Effector memory CD4-positive, alpha-beta T cell (primary cell): ENCODE measurements at regions not wholly inside any gene's neighbourhood (a gene's known extent, or its start where the extent isn't known, plus 50 kb on each side); places are given as distances from the start of the nearest gene placed in this dataset.
"Not testable (repeated sequence)": the region's sequence is repeated elsewhere in the genome, so short reads cannot be mapped to it uniquely, and the experiment has no call there.

ENCODE experiments used
- DNase-seq, 3 donors: peaks; one replicate each; pipeline ENCODE4 v3.0.0-alpha.2; 2020
- H3K27ac ChIP-seq: 2 replicates; pipeline ENCODE4 v1.7.0; 2013; ENCODE audit warnings: mild to moderate bottlenecking, low read length, moderate library complexity; ENCODE audit not compliant: insufficient read depth, poor library complexity, severe bottlenecking
- H3K27me3 ChIP-seq: replicated peaks from 2 replicates; pipeline ENCODE4 v1.7.0; 2013; ENCODE audit warnings: mild to moderate bottlenecking, low read length; ENCODE audit not compliant: insufficient read depth, control insufficient read depth, poor library complexity, severe bottlenecking
- H3K36me3 ChIP-seq: 2 replicates; pipeline ENCODE4 v1.7.0; 2013; ENCODE audit warnings: mild to moderate bottlenecking, low read length, moderate library complexity; ENCODE audit not compliant: control insufficient read depth, insufficient read depth
- H3K4me1 ChIP-seq: 2 replicates; pipeline ENCODE4 v1.7.0; 2013; ENCODE audit warnings: low read length, mild to moderate bottlenecking; ENCODE audit not compliant: control insufficient read depth, insufficient read depth, poor library complexity, severe bottlenecking
- H3K4me3 ChIP-seq: 2 replicates; pipeline ENCODE4 v1.7.0; 2013; ENCODE audit warnings: low read length, low read depth, mild to moderate bottlenecking; ENCODE audit not compliant: insufficient read depth, poor library complexity, severe bottlenecking
- H3K9me3 ChIP-seq: 2 replicates; pipeline ENCODE4 v1.7.0; 2013; ENCODE audit warnings: mild to moderate bottlenecking, low read length, moderate library complexity; ENCODE audit not compliant: control insufficient read depth

DNA sequence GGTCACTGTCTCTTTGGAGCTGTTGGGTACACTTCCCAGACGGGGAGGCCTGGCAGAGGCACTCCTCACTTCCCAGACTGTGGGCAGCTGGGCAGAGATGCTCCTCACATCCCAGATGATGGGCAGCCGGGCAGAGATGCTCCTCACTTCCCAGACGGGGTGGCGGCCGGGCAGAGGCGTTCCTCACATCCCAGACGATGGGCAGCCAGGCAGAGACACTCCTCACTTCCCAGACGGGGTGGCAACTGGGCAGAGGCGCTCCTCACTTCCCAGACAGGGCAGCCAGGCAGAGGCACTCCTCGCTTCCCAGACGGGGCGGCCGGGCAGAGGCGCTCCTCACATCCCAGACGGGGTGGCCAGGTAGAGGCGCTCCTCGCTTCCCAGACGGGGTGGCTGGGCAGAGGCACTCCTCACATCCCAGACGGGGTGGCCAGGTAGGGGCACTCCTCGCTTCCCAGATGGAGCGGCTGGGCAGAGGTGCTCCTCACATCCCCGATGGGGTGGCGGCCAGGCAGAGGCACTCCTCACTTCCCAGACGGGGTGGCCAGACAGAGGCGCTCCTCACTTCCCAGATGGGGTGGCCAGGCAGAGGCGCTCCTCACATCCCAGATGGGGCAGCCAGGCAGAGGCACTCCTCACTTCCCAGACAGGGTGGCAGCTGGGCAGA lies 833.1 kb upstream of the RAG2 start:
- not testable (repeated sequence) for H3K27ac ChIP-seq, H3K4me3 ChIP-seq, H3K4me1 ChIP-seq, DNase-seq, H3K36me3 ChIP-seq, H3K27me3 ChIP-seq, H3K9me3 ChIP-seq

DNA sequence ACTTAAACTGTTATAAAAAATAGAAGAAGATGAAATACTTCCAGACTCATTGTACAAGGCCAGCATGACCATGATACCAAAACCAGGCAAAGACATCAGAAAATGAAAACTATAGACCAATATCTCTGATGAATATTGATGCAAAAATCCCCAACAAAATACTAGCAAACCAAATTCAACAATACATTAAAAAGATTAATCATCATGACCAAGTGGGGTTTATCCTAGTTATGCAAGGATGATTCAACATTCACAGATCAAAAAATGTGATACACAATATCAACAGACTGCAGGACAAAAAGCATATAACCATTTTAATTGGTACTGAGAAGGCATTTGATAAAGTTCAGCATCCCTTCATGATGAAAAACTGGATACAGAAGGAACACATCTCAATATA lies 824.5 kb upstream of the RAG2 start:
- H3K4me3 ChIP-seq = no peak overlapping the region
- H3K36me3 ChIP-seq = no peaks in the 10 kb centered on the region
- no peak for DNase-seq

GRCh38 chr11:37411289-37411688 lies 813.3 kb upstream of the RAG2 start:
- Histone ChIP-seq H3K27me3 (no peaks in the 10 kb centered on the region), H3K27ac (no peak overlapping the region), H3K9me3 (no peaks in the 10 kb centered on the region), H3K4me3 (no peak overlapping the region), H3K36me3 (no peaks in the 10 kb centered on the region), H3K4me1 (no peaks in the 10 kb centered on the region)
- DNase-seq = no peak

More for the DNA sequence above, 824.5 kb upstream of the RAG2 start:
- H3K27me3 ChIP-seq = no peaks in the 10 kb centered on the region
- no peaks in the 10 kb centered on the region for H3K4me1 ChIP-seq
- no peak overlapping the region for H3K27ac ChIP-seq
- no peaks in the 10 kb centered on the region for H3K9me3 ChIP-seq

GRCh38 chr11:37409124-37409523 lies 811.1 kb upstream of the RAG2 start:
- H3K27ac ChIP-seq = no peak overlapping the region
- no peaks in the 10 kb centered on the region for H3K36me3 ChIP-seq
- H3K4me1 ChIP-seq = no peaks in the 10 kb centered on the region
- H3K9me3 ChIP-seq = no peaks in the 10 kb centered on the region
- no peak overlapping the region for H3K4me3 ChIP-seq
- no peaks in the 10 kb centered on the region for H3K27me3 ChIP-seq
- DNase-seq = no peak

DNA sequence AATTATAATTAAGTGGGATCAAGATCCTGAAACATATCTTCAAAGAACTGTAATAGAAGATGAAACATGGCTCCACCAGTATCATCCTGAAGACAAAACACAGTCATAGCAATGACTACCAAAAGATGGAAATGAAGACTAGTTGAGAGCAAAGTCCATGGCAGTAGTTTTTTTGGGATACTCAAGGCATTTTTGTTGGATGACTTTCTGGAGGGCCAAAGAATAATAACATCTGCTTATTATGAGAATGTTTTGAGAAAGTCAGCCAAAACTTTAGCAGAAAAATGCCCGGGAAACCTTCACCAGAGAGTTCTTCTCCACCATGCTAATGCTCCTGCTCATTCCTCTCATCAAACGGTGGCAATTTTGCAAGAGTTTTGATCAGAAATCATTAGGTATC lies 809.4 kb upstream of the RAG2 start:
- no peaks in the 10 kb centered on the region for H3K36me3 ChIP-seq
- H3K27me3 ChIP-seq = no peaks in the 10 kb centered on the region
- no peak overlapping the region for H3K4me3 ChIP-seq
- H3K9me3 ChIP-seq = peaks cover 2% of the 10 kb centered on the region
- no peaks in the 10 kb centered on the region for H3K4me1 ChIP-seq
- no peak for DNase-seq
- no peak overlapping the region for H3K27ac ChIP-seq

- no peak overlapping the region for H3K27ac ChIP-seq
- peaks cover 7% of the 10 kb centered on the region for H3K9me3 ChIP-seq
- H3K4me1 ChIP-seq = no peaks in the 10 kb centered on the region
- H3K36me3 ChIP-seq = no peaks in the 10 kb centered on the region
- no peak for DNase-seq
- no peak overlapping the region for H3K4me3 ChIP-seq
- H3K27me3 ChIP-seq = no peaks in the 10 kb centered on the region
Measured at GRCh38 chr11:37406651-37407050, 808.6 kb upstream of the RAG2 start.

- Histone ChIP-seq H3K27ac (no peak overlapping the region), H3K4me3 (no peak overlapping the region), H3K27me3 (no peaks in the 10 kb centered on the region), H3K36me3 (no peaks in the 10 kb centered on the region), H3K4me1 (no peaks in the 10 kb centered on the region), H3K9me3 (peaks cover 7% of the 10 kb centered on the region)
- DNase-seq = no peak
Measured at GRCh38 chr11:37404231-37404630, 806.2 kb upstream of the RAG2 start.

DNA sequence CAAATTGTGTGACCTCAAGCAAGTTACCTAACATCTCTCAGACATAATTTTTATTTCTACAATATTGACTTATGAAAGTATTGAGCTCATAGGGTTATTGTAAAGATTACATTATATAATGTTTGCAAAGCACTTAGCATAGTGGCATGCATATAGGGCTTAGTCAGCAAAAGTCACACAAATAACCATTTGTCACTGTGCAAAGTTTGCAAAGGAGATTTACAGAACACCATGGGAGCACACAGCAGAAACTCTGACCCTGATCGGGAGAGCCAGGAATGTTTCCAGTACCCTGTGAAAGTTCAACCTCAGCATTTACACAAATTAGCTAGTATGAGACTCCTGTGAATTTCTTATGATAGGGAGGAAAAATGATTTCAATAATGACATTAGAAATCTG lies 804.6 kb upstream of the RAG2 start:
- Histone ChIP-seq H3K27ac (no peak overlapping the region), H3K36me3 (no peaks in the 10 kb centered on the region), H3K9me3 (peaks cover 7% of the 10 kb centered on the region), H3K27me3 (no peaks in the 10 kb centered on the region), H3K4me3 (no peak overlapping the region), H3K4me1 (no peaks in the 10 kb centered on the region)
- DNase-seq = no peak

GRCh38 chr11:37394236-37394870 lies 796.3 kb upstream of the RAG2 start:
- Histone ChIP-seq H3K4me1 (no peaks in the 10 kb centered on the region), H3K27ac (no peak overlapping the region), H3K27me3 (no peaks in the 10 kb centered on the region), H3K9me3 (peaks cover 5% of the 10 kb centered on the region), H3K4me3 (no peak overlapping the region), H3K36me3 (no peaks in the 10 kb centered on the region)
- no peak for DNase-seq

DNA sequence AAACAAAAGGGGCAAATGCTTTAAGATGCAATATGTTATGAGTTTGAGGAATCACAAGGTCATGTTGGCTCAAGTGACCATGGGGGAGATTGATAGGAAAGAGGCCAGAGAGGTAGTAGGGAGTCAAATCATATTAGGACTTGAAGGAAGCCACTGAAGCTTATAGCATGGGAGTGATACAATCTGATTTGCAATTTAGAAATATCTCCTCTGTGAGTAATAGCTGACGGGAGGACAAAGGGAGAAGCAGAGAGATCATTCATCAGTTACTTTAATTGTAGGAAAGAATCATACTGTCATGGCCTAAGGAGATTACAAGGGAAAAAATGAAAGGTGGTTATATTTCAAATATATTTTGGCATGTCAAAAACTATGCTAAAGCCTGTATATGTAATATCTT lies 793.6 kb upstream of the RAG2 start:
- Histone ChIP-seq H3K9me3 (peaks cover 5% of the 10 kb centered on the region), H3K4me3 (no peak overlapping the region), H3K27me3 (no peaks in the 10 kb centered on the region), H3K4me1 (no peaks in the 10 kb centered on the region), H3K27ac (no peak overlapping the region), H3K36me3 (no peaks in the 10 kb centered on the region)
- DNase-seq = no peak
